GM12801 (cell line): ENCODE measurements at regions not wholly inside any gene's neighbourhood (a gene's known extent, or its start where the extent isn't known, plus 50 kb on each side); places are given as distances from the start of the nearest gene placed in this dataset.

Experiments used
- CTCF ChIP-seq: IDR thresholded peaks from one replicate; pipeline ENCODE4 v1.5.1; 2011; ENCODE audit warnings: control low read depth; ENCODE audit not compliant: insufficient read length; ENCODE audit errors: extremely low read depth

GRCh38 chr9:31799953-31800609 lies 584.4 kb upstream of the ACO1 start:
- no peak for TF ChIP-seq CTCF

GRCh38 chr9:31807574-31808256 lies 576.7 kb upstream of the ACO1 start:
- TF ChIP-seq CTCF, result no peak

GRCh38 chr9:31808766-31809165 lies 575.7 kb upstream of the ACO1 start:
- no peak for TF ChIP-seq CTCF

GRCh38 chr9:31820426-31820825 lies 564.0 kb upstream of the ACO1 start:
- TF ChIP-seq CTCF, result no peak

- TF ChIP-seq CTCF, result no peak
Observed at GRCh38 chr9:31821583-31821982, 562.9 kb upstream of the ACO1 start.

- TF ChIP-seq CTCF, result no peak
Observed at GRCh38 chr9:31823365-31823764, 561.1 kb upstream of the ACO1 start.

- no peak for TF ChIP-seq CTCF
Observed at GRCh38 chr9:31824860-31825259, 559.6 kb upstream of the ACO1 start.
